IPS-NIHi11 (cell line): ENCODE measurements at regions not wholly inside any gene's neighbourhood (a gene's known extent, or its start where the extent isn't known, plus 50 kb on each side); places are given as distances from the start of the nearest gene placed in this dataset.
"Not testable (repeated sequence)": the region's sequence is repeated elsewhere in the genome, so short reads cannot be mapped to it uniquely, and the experiment has no call there.

ENCODE experiments used
- DNase-seq: peaks from one replicate; pipeline ENCODE4 v3.0.0; 2012; ENCODE audit warnings: mixed read lengths, low spot score

DNA sequence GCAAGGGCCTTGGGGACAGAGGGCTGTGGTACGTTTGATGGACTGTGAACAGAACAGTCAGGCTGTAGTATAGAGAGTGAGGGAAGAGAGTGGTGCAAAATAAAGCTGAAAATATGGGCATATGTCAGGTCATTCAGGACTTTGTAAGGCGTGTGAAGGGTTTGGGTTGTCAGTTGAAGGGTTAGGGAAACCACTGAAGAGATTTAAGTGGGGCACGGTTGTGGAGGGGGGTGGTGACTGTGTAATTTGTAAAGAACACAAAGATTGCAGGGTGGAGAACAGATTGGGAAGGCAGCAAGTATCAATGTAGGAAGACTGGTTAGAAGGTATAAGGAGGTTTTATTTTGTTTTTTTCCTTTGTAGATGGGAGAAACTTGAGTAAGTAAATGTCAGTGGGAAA, 349.8 kb downstream of the DLEU7 start:
- DNase-seq: no peak

DNA sequence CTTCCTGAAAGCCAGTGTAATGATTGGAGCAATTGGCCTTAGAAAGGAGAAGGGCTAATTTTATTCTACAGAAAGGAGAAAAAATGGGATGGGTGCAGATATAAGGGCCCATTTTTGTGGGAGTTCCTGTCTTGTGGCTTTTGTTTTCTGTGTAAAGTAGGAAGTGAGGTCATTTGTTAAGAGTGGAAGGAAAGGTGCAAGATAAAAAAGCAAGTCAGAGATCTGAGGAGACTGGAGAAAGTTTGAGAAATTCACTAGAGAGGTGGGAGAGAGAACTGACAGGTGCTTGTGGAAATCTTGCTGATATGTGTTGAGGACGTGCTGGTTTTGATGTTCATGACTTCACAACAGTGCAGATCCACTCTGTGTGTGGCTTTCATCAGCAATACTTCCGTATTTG, 349.4 kb downstream of the DLEU7 start:
- DNase-seq: no peak

DNA sequence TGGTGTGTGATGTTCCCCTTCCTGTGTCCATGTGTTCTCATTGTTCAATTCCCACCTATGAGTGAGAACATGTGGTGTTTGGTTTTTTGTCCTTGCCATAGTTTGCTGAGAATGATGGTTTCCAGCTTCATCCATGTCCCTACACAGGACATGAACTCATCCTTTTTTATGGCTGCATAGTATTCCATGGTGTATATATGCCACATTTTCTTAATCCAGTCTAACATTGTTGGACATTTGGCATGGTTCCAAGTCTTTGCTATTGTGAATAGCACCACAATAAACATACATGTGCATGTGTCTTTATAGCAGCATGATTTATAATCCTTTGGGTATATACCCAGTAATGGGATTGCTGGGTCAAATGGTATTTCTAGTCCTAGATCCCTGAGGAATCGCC, 340.3 kb downstream of the DLEU7 start:
- DNase-seq: not testable (repeated sequence)

DNA sequence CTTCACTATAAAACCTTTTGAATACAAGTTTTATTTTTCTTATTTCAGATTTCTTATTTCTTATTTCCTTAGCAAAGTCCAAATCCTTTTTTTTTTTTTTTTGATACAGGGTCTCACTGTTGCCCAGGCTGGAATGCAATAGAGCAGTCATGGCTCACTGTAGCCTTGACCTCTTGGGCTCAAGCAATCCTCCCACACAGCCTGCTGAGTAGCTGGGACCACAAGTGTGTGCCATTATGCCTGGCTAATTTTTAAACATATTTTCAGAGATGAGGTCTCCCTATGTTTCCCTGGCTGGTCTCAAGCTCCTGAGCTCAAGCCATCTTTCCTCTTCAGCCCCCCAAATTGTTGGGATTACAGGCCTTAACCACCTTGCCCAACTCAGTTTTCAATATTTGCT, 334.3 kb downstream of the DLEU7 start:
- no peak for DNase-seq

DNA sequence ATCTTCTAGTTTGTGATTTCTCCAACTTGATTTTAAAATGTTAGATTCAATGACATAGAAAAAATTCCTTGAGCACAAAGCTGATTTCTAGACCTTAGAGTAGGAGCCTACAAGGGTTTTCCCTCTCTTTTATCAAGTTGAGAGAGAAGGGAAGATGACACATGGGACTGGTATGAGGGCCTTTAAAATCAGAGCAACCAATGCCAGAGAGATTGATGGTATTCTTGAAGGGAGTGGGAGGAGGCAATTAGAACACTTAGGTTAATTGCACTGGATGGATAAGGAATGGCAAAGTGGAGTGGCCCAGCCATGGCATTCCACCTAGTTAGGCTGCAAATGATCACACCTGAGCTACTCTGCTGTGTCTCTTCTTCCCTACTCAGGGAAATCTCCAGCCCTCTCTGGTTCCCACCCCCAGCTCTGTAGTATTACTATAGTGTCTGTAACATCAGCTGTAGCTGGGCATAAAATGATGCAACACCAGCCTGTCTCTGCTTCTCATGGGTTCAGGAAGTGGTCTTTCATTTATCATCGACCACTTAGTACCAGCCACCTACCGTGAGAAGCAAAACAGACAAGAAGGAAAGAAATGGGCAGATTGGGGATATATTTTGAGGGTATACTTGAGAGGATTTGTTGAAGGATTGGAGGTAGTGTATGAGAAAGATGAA, 333.6 kb downstream of the DLEU7 start:
- no peak for DNase-seq

DNA sequence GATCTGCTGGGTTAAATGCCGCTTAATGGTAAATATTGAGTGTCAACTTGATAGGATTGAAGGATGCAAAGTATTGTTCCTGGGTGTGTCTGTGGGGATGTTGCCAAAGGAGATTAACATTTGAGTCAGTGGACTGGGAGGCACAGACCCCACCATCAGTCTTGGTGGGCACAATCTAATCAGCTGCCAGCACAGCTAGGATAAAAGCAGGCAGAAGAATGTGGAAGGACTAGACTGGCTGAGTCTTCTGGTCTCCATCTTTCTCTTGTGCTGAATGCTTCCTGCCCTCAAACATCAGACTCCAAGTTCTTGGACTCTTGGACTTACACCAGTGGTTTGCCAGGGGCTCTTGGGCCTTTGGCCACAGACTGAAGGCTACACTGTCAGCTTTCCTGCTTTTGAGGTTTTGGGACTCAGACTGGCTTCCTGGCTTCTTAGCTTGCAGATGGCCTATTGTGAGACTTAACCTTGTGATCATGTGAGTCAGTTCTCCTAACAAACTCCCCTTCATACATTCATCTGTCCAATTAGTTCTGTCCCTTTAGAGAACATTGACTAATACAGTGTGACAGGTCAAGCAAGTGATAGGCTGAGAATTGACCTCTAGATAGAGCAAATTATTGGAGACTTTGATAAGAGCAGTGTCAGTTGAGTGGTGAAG, 332.5 kb downstream of the DLEU7 start:
- not testable (repeated sequence) for DNase-seq

DNA sequence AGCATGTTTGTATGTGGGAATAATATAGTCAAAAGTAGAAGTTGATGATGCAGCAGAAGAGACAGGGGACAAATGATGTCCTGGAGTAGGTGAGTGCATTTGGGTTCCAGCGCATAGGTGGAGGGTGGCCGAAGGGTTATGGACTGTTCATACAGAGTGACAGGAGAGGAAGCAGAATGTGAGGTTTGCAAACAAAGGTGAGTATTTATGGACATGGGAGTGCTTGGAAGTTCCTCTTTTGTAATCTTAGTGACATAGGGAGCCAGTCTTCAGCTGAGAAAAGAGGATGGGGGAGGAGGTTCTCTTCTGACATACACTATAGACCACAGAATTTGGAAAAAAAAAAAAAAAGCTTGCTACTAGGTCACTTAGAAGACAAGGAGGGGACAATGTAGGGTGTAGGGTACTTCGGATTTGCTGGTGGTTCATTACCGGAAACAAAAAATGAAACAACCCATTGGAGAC, 331.6 kb downstream of the DLEU7 start:
- DNase-seq: no peak

DNA sequence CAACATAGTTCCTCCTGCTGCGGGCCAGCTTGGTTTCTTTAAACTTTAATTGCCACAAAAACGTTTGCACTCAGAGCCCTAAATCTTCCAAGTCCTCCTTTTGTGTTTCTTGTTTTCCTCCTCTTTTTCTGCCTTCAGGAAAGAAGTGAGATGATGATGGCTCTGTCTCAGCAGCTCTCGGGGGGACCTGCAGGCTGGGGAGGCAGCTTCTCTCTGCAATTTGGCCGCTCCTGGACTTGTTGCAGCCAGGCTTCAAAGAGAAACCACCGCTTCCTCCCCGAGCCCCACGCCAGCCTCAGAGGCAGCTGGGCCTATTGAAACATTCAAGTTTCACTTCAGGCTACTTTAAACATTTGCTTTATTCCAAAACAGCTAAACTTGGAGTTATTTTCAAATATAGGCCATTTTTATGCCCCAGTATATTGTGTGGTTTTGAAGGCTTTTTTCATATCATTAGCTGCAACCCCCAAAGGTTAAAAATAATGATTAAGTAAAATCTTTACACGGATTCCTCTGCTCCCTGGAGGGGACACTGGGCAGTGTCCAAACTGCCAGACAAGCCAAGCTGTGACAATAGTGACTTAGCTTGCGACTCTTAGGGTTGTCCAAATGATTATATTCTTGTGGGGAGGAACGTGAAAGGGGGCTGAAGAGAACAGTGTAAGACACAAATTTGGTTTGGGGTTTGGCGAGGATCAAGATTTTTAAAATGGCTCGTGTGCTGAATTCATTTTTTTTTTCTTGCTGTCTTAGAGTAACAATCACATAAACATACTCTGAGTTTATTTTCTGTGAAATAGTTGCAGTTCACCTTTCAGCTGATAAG, 330.8 kb downstream of the DLEU7 start:
- no peak for DNase-seq

DNA sequence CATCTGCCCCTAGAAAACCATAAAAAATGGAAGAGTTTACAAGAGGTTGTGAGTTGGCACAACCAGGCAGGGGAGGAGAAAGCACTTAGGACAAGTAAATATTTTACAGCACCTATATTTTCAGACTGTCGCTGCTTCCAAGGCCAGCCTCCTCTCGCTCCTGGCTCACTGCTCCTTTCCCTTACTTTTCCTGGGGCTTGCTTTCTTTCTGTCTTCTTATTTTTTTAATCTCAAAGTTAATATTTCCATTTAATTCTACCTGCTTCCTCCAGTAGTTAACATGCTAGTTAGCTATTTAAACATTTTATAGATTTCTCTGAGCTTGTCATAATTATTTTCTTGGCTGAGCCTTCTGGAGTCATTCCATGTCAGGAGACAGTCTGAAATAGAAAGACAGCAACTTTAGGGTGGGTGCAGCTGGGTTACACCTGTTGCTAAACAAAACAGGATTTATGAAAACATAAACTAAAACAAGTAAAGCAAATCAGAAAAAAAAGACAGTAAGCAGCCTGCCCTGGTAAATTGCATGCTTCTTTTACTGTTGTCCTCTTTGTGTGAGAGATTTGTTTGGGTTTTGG, 330.1 kb downstream of the DLEU7 start:
- no peak for DNase-seq

DNA sequence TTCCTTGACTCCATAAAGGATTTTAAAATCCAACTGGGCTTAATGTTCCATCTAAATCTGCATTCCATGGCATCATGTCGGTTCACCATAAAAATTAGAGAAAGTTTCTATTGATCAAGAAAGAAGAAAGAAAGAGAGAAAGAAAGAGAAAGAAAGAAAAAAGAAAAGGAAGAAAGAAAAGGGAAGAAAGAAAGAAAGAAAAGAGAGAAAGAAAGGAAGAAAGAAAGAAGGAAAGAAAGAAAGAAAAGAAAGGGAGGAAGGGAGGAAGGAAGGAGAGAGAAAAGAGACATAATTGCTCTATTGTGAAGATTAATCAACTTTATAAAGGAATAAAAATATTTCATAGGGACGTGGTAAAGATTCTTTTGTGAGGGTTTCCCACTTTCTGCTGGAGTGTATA, 329.2 kb downstream of the DLEU7 start:
- no peak for DNase-seq

DNA sequence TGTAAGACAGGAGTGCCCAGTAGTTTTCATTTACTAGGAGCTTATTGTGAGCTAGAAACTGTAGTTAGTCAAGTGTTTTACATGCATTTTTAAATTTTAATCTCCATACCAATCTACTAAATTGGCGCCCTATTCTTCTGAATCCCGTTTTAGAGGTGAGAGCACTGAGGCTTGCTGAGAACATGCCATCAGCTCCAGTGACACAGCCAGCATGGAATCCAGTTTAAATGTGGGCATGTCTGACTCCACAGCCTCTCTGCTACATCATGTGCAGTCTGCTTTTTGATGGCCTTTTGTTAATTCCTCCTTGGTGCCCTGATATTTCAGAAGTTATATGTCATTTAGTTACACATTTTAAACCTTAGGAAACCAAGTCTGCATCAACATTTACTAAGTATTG, 325.4 kb downstream of the DLEU7 start:
- no peak for DNase-seq

DNA sequence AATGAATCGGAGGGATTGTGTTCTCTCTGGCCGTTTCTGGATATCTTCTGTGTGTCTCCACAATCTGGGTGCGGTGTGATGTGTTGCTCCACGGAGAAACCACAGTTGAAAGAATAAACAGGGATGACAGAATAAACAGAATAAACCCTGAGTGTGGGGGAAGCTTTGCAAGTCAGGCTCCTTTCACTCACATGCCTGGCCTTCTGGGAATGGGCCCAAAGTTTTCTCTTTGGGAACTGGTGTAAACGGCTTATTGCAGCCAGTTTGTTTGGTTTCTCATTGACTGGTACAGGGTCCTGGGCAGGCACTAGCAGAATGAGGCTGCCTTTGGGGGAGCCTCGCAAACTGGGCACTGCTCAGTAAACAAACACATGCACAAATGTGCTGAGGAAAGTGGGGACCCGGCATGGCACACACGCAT, 324.7 kb downstream of the DLEU7 start:
- no peak for DNase-seq

DNA sequence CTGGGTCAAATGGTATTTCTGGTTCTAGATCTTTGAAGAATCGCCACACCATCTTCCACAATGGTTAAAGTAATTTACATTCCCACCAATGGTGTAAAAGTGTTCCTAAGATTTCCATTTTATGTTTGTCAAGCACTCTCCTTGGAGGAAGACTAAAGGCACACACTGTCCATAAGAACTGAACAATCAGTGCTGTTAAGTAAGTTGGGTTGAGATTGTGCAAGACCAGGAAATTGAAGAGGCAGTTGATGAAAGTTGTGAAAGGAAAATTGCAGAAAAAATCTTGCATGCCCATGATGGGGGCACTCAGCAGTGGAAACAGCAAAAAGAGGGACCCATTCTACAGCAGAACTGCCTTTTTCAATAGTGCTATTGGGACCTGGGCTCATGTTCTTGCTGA, 323.6 kb downstream of the DLEU7 start:
- no peak for DNase-seq

DNA sequence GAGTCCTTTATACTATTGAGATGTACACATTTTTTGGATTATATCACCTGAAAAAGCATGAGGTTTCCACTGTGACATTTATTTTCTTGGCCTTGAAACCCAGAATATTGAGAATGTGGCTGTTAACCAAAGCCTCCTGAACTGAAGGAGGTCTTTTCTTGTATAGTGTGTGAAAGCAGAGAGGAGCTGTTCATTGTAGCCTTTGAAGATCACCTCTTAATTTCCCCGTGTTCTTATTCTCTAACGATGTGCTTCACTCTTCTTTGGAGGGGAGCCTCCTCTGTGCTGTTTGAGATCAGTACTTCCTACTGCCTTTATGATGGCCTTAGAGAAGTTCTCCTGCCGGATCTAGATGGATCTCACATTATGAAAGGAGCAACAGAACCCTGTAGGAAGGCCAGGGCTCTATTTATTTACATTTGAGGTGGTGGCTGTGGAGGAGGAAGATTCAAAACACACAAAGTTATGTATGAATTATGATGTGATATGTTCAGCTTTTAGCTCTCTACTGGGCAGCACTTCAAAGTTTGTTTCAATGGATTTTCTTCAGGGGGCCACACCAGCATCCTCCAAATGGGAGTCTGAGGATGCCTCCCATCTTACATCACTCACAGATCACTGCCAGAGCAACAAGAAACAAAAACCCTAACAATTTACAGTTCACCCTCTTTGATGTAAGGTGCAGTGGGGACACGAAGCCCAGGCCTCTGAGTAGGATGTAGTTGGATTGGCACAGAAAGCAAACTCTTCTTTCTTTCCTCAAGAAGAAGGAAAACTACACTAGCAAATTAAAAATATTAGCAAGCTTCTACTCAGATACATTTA, 322.3 kb downstream of the DLEU7 start:
- no peak for DNase-seq

DNA sequence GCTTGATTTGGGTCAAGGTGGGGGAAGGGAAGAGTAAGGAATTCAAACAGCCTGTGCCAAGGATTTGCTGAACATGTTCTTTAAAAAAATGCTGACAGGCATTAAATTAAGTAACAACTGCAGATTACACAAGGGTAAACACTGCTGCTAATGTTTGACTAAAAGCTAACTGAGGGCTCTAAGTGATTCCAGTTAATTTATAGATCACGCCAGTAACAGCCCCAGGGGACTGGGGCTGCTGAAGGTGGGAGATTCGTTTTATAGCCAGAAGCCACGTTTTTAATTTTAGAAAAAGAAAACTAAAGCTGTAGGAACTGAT, 321.7 kb downstream of the DLEU7 start:
- DNase-seq: no peak

DNA sequence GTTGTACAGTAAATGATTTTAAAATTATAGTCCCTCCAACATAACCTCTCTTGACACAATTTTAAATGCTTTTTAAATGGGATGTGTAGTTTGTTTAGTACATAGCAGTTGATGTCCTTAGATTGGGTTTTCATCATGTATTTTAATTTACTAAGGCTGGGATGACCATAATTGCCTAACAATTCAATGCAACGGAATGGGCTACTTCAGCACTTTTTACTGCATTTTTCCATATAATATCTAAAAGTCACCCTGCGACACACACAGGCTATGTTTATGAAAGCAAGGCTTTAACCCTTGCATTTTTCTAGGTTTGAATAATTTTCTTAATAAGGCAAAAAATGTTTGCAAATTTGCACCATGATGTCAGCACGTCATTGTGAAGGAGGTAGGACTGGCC, 321.0 kb downstream of the DLEU7 start:
- DNase-seq: no peak

DNA sequence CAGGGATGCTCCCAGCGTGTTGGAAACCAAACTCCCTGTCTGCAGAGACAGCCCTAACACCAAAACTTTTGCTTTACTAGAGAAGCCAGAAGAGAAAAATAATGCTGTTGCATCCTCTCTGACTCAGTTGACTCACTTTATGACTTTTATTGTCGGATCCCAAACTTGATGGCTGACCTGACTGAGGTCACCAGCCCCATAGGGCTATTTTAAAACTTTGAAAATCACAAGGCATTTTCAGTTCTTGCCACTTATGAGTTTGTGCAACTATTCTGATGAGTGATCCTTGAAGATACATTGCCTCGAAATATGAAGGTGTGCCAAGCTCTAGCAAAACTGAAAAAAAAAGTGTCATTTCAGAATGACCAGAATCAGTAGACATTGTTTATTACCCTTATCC, 320.2 kb downstream of the DLEU7 start:
- DNase-seq: no peak

DNA sequence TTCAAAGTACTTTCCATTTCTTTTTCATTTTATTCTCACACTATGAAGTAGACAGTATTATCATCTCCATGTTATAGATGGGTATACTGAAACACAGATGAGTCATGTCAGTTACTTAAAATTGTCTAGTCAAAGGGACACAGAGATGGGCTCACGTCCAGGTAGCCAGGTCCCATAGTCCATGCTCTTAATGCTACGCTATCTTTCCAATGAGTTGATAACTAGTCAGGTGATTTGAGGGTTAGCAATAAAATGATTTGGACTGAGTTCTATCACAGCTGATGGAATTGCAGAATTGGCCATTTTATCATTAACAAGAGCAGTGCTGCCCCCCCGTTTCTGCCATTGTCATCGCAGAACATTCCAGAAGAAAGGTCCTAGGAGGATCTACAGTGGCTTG, 318.9 kb downstream of the DLEU7 start:
- DNase-seq: no peak

DNA sequence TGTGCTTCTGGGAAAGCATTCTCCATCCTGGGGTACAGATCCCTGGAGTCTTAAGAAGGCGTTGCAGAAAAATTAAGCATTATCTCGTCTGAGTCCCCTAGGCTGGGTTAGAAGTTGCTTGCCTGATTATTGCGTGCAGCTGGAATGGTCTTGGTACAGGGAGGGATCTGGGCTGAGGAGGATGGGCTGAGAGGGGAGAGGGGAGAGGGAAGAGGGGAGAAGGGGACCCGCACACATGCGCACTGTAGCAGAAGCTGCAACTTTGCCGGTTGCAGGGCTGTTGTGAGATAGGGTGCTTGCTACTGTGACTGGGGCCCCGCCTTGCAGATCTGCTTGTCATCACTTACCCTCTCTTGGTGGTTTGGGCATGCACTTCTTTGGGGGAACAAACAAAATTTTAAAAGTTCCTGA, 316.8 kb downstream of the DLEU7 start:
- no peak for DNase-seq

DNA sequence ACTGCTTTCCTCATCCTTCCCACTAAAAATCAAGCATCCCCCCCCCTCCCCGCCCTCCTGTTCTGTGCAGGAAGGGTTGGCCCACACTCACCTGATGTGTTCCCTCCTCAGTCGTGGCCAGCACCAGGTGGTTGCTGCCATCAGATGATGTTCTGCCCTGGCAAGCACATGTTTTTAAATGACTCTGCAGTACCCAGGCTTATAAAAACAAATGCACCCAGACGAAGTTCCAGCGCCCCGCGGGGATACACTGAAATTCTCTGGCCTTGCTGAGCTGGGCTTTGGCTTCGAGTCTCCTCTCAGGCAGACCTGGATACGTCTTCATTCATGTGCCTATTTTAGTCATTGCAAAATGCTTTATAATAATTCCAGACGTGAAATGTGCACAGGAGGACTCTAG, 316.3 kb downstream of the DLEU7 start:
- DNase-seq: no peak

DNA sequence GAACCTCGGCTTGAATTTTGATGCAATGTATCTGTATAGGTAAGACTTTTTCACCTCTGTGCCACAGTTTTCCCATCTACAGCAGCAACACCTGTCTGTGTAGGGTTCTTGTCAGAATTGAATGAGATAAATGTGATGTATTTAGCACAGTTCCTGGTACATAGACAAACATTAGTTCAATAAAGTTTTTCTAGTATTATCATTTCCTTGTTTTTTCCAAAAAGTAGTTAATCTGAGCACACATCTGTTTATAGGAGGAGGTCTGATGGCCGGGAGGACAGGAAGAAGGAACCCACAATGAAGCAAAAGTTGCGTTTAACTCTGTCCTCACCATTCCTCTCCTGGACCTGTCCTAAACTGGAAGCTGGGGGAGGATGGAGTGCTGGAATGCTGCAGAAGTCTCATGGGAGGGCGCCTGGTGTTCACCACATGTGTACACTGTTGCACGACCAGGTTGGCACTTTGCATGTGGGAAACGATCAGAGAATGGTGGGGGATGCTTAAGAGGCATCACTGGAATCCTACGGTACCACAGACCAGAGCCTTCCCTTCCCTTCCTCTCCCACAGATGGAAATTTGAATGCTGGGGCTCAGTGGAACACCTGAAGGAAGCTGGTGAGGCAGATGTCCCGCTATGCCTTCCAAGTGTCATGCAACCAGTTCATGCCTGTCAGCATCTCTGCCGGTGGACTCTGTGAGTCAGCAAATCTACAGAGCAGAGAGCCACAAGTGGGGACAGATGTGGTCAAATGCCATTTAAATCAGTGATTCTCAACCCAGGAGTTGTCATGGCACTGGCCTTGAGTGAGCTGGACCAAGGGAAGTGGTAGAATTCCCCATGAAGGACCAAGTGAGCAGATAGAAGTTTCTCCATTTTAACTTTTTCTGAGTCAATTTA, 315.6 kb downstream of the DLEU7 start:
- no peak for DNase-seq
